ENCODE measurements at regions not wholly inside any gene's neighbourhood (a gene's known extent, or its start where the extent isn't known, plus 50 kb on each side); places are given as distances from the start of the nearest gene placed in this dataset.

DNA sequence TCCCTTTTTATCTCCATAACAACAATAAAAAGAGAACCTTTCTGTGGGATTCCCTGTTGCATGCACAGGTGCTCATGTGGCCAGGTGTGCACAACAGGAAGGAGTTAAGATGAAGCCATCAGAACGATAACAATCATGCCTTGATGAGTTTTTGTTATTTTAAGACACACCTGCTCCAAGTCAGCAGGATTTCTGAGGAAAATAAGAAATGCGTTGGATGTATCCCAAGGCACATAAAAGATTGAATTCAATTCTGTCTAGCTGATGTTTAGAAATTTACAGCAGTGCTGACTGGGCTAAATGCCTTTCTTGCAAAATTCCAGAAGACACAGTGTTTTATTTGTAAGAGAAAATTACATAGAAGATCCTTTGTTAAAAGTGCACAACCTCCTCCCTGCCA is 1678.2 kb downstream of the ARAP2 start:
- no peak for DNase-seq

GRCh38 chr4:34572026-34572425 is 1672.3 kb downstream of the ARAP2 start:
- DNase-seq = peak; percentile 3

DNA sequence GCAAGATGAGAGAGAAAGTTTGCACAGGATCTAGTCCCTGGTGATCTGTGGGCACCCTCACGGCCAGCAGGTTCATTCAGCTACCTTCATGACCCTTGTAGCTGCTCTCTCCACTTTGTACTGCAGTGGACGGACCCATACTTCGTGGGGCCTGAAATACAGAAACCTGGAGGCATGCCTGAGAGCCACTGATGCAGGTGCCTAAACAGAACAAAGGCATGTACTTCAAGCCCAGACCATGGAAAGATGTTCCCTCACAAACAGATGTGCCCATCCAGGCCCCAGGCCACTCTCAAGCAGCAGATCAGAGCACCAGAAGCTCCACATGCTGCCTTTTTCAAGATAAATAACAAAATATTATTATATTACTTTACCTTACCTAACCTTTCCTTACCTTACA is 1629.0 kb downstream of the ARAP2 start:
- DNase-seq = no peak

GRCh38 chr4:34619531-34620162 is 1624.7 kb downstream of the ARAP2 start:
- DNase-seq = no peak

- DNase-seq = no peak
Observed at GRCh38 chr4:34628471-34628870, 1615.8 kb downstream of the ARAP2 start.

- no peak for DNase-seq
Observed at GRCh38 chr4:34629451-34629850, 1614.9 kb downstream of the ARAP2 start.

DNA sequence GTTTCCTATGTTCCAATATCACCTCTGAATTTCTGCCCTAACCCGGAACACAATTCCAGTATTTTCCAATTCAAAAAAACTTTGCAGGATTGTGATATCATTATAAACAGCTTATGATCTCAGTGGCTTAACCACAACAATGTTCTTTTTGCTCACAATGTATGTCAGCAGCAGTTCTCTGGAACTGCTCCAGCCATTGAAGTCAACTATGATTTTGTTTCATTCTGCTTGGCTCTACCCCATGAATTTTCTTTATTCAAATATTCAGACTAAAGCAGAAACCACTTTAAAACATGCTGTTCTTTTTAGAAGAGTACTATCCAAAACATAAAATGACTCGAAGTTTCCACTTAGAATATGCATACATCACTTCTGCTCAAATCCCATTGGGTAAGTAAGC is 1611.1 kb downstream of the ARAP2 start:
- DNase-seq = no peak

GRCh38 chr4:34636623-34637022 is 1607.7 kb downstream of the ARAP2 start:
- DNase-seq = no peak

GRCh38 chr4:34643476-34643875 is 1600.8 kb downstream of the ARAP2 start:
- no peak for DNase-seq

DNA sequence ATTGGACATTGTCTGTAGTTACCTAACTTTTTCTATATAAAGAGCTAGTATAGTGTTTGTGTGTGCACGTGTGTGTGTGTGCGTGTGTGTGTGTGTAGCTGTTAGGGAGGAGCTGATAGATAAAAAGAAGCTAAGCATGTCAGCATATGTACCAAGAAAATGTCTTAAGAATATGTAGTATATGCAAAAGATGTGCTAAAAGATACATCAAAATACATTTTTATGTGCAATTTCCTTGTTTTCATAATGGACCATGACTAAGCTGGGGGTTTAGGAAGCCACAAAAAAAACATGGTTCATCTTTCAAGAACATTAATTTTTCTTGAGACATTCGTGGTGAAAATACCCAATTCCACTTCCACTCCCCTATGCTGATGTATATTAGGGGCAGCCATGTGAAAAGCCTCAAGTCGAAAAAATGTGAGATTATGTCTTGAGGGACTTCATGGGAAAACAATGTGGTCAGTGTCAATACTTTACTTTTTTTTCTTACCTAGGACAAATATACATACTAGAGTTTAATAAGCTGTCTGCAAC is 1599.7 kb downstream of the ARAP2 start:
- DNase-seq = no peak

DNA sequence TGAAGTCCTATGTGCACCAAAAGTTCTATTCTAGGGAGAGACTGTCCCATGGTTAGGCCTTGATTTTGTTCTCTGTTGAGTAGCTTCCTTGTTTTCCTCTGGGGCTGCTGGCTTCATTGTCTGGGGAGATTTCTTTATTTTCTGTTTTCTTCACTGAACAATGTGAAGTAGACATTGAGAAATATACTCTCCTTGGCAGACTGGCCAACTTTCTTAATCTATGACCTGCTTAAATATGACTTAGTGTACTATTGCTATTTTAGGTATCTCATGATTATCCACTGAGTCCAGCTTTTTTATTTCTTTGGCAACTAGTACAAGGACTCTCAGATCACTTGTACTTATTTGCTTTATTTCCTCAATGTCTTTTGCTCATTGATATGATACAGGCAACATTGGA is 1594.6 kb downstream of the ARAP2 start:
- no peak for DNase-seq

DNA sequence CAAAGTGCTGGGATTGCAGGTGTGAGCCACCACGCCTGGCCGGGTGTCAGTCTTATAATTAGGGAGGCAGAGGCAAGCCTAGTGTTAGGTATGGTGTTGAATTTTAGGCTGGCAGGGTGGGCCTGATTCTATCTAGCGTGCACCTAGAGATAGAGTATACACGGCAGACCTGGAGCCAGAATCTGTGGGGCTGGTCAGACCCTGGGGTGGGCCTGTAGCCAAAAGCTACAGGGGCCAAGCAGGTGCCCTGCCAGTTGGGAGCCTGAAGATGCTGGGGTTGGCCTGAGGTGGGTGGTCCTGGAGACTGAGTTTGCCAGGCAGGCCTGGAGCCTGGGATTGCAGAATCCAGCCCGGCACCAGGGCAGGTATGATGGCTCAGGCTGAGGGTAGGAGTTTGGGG is 1580.3 kb downstream of the ARAP2 start:
- no peak for DNase-seq

DNA sequence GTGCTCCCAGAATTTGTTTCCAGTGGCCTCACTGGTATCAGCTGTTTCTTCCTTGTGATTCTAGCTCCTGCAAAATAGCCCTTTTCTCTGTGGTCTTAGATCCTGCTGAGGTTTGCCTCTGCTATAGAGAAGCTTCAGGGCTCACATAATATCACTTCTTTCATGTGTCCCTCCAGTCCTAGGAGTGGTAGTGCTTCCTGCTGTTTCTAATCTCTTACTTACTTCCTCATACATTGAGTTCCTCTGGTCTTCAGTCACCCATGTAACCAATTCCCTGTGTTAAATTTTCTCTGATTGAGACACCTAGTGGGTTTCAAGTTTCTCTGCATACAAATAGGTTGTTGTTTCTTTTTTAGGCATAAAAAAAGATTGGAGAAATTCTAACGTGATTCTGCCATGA is 1567.9 kb downstream of the ARAP2 start:
- DNase-seq = no peak

- DNase-seq = no peak
Observed at GRCh38 chr4:34678431-34678830, 1565.9 kb downstream of the ARAP2 start.

- no peak for DNase-seq
Observed at GRCh38 chr4:34679228-34679627, 1565.1 kb downstream of the ARAP2 start.

GRCh38 chr4:34709564-34709963 is 1534.8 kb downstream of the ARAP2 start:
- DNase-seq = no peak

DNA sequence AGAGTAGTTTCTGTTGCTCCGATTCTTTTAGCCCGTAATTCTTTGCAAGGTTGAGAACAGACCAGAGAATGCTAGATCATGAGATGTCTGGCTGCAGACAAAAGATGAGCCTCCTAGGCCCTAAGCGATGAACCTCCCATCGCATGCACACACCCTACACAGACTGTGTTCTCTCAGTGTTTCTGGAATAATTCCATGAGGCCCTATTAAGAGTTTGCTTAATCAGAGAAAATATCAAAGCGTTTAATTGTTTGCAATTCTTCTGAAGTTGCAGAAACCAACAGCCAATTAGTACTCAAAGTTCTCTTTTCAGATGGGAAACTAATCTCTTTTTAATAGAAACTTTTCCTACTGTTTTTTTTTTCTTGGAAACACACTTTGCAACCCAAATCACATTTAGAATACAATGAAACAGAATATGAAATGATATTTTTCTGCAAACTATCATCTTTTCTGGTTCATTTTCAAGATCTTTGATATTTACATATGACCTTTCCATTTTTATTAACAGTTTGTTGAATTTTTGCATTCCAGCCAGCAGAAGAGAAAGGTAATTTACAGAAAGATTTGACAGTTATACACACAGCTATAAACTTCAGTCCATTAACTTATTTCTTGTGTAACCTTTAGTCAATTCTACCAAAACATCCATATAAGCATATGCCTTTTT is 1525.6 kb downstream of the ARAP2 start:
- no peak for DNase-seq

DNA sequence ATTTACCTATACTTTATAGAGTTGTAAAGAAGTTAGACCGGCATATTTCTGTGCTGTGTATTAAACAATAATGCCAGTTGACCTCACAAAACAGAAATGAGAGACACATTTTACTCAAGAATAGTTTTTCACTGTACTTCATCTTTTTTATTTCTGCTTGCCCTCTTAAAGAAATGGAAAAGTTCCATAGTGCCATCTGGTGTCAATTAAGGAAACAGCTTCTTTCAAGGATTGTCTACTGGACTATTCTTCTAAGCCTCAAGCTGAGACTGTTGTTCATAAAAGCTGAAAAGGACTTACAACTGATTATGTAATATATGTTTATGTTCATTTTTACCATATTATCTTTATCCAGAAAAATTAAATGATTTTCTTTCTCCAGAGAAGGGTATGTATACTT is 1523.7 kb downstream of the ARAP2 start:
- DNase-seq = no peak

DNA sequence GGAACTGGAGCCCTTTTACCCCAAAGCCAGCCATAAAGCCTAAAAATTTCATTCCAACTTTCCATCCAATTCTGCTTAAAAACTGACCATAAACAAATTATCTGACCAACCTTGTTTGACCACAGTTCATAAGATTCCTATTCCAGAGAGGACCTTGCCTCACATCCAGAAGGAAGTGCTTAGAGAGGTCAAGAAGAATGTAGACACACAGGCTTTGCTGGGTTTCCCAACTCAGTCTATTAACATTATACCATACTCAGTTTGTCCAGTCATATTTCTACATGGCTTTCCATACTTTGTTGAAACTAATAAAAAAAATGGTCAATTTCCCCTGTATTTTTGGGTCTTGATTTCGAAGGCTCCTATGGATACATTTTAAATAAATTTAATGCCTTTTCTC is 1522.5 kb downstream of the ARAP2 start:
- DNase-seq = no peak

- no peak for DNase-seq
Observed at GRCh38 chr4:34723605-34724004, 1520.7 kb downstream of the ARAP2 start.

DNA sequence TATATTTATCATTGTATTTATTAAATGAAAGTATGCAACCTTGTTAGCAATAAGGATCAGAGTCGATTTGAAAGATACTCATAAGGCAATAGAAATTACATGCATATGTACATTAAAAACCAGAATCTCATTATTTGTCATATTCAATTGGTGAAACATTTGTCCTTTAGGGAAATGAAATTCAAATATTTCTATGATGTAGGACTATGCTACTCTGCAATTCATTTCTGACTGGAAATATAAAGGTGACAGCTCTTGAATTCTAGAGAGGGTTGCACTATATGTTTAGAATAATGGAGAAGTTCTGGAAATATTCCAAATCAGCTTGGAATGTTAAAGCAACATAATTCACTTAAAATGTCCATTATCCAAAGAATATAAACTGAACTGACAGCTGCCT is 1519.8 kb downstream of the ARAP2 start:
- no peak for DNase-seq

GRCh38 chr4:34731070-34731469 is 1513.2 kb downstream of the ARAP2 start:
- no peak for DNase-seq

- no peak for DNase-seq
Observed at GRCh38 chr4:34732176-34732950, 1512.0 kb downstream of the ARAP2 start.

All from NCI-H1048 (cell line).